DMS53 treated with DMSO at 0.1 percent for 48 hours (cell line): ENCODE measurements at regions not wholly inside any gene's neighbourhood (a gene's known extent, or its start where the extent isn't known, plus 50 kb on each side); places are given as distances from the start of the nearest gene placed in this dataset.
A peak's percentile ranks its signal among the peaks of the same experiment; 100 is the strongest.
"Not testable (repeated sequence)": the region's sequence is repeated elsewhere in the genome, so short reads cannot be mapped to it uniquely, and the experiment has no call there.

Source experiments
- DNase-seq: peaks from one replicate; lab custom pipeline; 2025; ENCODE audit not compliant: unreplicated experiment; lab: John Stamatoyannopoulos, UW

DNA sequence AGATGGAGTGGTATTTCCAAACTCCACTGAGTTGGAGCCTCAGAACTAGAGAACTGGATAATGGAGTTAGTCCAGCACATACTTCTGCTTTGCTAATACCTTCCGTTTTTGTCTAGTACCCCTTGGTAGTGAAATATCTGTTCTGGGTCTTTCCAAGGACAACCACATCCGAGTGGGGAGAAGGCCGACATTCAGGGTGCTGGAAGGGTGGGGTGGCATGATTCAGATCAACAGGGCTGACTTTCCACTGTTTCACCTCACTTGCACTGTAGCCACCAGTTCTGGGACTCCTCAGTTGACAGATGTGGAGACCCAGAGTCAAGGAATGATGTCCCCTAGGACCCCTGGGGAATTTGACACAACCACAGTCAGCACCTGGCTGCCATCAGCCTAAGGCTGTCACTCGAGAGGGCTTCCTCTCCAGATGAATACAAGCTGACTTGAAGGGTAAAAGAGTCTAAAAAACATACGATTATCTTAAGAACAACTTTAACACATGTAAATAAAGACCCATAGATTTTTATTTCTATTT, 84.8 kb upstream of the HNF1B start:
- no peak for DNase-seq

DNA sequence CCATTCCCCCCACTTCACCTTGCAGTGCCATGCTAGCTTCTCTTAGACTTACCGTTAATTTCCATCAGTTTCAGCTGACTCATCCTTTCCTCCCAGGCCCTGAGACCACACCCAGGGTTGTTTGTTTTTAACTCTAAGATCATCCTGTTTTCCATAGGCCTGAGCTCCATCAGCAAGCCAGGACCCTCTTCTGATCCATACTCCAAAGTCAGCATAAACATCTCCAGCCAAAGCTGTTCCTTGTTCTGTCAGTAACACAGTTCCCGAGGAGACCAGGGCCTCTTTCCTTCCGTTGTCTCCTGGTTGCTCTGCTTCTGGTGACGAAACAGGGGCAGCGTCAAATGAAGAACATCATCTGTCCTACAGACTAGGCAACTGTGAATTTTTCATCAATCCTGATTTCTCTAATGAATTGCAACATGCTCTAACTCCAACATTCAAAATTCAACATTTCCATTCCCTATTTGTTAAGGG, 83.8 kb upstream of the HNF1B start:
- no peak for DNase-seq

DNA sequence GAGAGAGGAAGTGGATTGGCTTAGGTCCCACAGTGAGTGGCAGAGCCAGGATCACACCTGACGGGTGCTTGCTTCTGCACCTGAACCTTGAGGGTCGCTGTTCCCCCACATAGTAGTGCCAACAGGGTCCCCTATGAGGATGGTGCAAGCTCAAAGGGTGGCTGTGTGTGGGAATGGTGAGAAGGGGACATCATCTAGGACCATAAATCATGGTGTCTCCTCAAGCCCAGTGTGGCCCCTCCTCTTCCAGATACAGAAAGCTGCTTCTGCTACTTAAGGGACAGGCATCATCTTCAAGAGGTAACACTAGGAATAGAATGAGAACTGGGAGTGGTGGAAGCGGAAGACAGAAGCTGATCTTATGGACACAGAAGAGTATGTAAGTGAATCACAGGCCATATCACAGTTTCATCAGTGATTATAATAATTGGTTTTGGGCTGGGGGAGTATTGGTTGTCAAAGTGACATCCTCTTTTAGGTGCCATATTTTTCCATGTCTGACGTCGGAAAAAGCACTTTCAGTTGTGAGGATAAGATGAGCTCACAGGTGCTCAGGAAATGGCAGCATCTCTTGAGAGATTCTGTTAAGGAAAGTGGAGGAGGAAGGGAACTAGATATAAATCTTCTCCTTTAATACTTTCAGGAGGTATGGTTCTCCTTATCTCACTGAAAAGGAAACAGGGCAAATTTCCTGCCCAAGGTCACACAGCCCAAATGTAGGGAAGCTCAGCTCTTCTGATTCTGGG, 83.2 kb upstream of the HNF1B start:
- DNase-seq = no peak

DNA sequence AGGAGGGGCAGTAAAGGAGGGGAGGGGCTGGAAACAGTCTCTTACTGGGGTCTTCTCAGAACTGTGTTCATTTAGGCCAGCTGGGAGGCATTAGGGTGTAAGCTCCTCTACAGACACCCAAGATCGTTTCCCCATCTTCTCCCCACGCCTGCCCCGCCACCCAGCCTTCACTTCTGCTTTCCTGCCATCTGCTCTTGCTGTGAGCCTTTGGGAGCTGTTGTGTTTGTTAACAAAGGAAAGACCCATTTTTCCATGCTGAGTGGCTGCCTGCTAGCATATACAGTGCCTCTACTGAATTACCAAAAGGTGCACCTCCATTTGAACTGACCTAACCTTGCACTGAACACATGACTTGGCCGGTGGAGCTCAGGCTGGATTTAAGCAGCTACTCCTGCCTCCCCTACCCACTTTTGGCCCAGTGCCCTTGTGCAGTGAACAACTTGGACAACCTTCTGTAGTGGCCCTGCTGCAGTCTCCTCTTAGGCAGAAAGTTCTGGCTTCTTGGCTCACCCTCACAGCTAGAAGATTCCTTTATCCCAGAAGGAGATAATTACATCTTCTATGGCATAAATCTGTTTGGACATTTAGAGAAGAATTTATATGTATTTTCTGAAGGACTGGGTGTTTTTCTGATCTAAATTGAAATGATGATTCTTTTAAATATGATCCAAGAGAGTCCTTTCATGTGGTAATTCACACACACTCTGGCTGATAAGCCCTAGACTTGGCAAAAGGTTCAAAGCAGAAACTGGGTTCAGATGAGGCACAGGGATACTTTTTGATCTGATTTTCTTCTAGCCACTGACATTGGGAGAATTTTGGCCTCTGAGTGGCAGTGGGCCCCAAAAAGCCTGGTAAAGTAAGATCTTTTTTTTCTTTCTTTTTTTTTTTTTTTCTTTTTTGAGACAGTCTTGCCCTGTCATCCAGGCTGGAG, 81.9 kb upstream of the HNF1B start:
- DNase-seq = no peak

DNA sequence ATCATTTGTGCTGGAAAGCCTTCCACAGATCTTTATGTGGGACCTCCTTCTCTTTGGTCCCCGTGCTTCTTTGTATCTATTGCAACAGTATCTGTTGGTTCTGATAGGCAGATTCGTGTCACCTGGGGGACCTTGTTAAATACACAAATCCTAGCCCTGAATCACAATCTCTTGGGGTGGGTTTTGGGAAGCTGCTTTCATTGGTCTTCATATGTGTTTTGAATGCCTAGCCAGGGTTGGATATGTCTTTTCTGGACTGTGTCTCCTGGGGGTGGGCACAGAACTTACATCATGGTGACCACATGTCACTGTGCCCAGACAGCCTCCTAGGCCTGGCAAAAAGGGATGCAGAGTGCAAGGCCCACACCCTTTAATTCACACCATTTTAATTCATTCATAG, 81.0 kb upstream of the HNF1B start:
- no peak for DNase-seq

DNA sequence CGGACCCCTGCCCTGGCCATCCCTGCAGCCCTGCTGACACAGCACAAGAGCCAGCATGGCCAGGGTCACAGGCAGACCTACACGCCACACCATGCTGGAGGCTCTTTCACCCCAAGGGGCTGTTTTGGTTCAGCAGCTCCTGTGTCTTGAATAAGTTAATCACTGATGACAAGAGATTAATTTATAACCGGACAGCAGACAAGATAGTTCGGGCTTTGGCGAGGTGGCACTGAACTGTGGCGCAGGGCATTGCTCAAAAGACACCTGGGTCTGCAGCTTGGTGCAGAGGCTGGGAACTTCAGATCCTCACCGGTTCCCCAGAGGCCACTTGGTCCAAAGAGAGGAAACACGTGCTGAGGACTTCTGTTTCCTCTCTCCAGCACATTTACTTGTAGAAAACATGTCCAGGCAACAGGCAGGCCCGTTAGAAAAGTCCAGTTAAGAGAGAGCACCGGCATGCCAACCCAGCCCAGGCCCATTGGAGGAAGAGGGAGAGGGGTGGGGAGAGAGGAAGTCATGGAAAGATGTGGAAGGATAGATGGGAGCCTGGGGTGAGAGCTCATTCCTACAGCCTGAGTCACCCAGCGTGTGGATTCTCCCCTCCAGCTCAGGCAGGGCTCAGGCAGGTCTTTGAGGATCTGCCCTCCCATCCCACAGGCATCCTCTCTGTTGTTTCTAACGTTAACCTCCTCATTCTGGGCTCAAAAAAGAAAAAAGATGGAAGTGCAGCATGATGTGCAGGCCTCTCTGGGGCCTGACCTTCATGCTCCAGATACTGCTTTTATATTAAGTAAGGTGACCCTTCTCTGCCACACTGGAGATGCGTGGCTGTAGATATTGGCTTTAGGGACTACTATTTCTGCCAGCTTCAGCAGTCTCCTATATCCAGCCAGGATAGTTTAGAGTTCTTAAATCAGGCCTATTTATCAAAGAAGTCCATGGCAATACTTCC, 80.0 kb upstream of the HNF1B start:
- no peak for DNase-seq

DNA sequence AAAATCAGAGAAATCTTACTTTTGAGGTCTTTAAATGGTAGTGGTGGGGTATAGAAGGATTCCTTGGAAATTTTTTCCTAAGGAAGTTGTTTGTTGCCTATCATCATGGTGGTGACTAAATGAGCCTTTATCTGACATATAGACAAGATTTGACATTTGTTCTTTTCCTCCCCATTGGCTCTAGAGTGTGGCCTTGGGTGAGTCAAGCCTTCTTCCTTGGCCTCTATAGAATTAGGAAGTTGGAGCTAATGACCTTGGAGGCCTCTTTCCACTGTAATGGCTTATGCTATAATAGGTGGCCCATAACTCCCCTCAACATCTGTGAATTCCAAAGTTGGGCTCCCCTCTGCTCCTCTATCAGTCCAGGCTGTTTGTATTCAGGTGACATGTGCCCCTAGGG, 79.1 kb upstream of the HNF1B start:
- no peak for DNase-seq

DNA sequence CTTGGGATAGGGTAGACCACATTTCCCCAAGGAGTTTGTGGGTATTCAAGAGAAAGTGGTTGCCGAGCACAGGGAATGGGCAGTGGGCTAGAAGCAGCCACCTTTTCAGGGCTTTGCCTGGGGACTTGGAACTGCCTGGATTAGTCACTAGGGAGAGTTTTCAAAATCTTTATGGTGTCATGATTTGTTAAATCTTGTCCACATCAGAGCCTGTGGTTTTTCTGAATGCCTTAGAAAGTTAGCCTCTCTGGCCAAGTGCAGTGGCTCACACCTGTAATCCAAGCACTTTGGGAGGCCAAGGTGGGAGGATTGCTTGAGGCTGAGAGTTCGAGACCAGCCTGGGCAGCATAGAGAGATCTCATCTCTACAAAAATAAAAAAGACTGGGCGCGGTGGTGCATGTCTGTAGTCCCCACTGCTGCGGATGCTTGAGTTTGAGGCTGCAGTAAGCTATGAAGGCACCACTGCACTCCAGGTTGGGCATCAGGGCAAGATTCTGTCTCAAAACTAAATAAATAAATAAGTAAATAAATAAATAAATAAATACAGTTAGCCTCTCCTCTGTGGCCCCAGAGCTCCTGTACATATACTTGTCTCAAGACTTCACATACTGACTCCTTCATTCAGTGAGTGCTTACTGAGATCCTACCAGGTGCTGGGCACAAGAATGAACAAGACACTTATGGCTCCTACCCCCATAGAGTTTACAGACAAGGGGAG, 76.3 kb upstream of the HNF1B start:
- no peak for DNase-seq

DNA sequence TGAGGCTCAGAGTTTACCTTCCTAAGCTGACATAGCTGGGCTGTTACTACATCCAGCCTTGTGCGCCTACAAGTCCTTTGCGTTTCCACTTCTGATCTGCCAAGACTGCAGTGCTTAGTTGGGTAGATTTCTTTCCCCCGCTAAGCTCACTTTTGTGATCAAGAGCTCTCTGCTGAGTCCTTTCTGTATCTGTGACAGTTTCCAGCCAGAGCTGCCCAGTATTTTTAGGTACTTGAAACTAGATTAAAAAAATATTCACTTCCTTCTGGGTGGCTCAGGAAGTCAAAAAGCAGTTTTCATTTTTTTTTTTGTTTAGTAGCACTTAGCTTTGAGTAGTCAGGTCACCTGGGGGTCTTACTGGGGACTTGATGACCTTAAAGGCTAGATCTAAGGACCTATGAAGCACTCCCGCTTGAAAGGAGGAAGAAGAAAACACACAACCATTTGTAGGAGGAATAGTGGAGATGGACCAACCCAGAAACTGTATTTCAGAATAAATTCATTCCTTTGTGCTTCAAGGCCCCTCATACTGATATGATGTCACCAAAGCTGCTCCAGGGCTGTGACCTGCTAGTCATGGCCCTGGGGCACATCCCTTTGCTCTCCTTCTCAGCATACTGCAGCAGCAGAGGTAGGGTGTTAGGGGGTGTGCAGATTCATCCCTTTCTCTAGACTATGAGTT, 75.6 kb upstream of the HNF1B start:
- no peak for DNase-seq

DNA sequence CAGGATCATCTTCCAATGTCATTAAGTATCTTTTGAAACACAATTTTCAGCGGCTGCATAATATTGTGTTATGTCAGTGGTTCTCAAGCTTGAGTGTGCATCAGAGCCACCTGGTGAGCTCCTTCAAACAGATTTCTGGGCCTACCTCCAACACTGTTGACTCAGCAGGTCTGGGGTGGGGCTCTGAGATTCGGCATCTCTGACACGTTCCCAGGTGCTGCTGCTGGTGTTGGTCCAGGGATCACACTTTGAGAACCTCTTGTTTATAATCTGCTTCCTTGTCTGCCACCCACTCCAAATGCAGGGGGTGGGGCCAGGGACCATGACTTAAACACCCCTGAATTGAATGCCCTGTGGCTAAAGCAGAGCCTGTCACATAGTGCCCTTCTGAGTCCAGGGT, 73.8 kb upstream of the HNF1B start:
- peak; percentile 22 for DNase-seq

DNA sequence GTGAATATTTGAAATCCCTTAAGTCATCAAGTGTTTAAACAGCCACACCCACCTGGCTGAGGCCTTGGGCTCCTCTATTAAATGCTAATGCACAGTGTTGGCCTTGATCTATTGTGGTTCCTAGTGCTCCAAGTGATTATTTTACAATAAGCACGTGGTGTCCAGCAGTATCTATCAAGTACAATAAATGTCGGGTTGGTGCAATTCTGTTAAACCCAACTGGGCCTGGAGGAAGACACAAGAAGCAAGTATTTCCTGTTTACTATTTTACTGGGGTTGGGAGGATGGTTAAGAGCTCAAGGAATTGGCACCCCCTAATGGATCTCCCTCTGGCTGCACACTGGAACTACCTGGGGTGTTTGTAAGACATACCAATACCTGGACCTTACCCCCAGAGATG, 72.1 kb upstream of the HNF1B start:
- no peak for DNase-seq

DNA sequence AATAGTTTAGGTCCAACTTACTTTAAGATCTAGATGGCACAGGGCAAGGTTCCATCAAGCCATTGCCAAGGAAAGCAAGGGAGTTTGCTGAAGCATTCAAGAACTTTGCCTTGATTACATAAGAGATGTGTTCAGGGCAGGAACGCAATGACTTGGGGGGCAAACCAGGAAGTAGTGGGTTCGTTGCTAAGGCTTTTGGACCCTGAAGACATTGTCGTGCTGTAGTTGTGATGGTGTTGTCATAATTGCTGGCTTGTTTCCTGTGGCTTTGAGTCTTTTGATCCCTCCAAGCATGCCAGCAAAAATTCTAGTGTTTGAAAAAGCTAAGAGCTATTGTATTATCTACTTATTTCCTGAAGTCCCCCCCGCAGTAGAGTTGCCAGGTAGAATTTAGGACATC, 70.7 kb upstream of the HNF1B start:
- DNase-seq = no peak

DNA sequence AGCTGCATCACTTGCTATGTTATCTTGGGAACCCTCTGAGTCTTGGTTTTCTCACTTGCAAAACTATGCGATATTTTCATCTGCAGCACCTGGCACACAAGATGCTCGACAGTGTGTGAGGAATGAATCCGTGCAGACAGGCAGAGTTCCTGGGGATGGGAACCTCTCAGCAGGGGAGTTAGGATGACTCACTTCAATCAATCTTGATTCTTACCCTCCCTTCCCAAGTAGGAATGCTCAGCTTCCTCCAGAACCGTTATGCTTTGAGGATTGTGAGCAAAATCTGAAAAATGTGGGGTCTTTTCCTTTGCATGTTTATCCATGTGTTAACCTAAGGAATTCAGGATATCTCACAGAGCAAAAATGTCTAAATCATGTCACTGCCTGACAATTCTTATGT, 68.9 kb upstream of the HNF1B start:
- no peak for DNase-seq

DNA sequence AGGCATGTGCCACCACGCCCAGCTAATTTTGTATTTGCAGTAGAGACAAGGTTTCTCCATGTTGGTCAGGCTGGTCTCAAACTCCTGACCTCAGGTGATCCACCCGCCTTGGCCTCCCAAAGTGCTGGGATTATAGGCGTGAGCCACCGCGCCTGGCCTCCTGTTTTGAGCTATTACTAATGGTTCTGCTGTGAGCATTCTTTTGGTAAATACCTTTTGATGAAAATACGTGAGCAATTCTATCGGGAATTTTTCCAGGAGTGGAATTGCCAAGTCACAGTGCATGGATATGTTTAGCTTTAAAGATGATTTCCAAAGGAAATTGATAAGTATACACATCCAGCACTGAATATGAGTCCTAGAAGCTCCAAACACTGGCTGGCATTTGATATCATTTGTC, 64.0 kb upstream of the HNF1B start:
- not testable (repeated sequence) for DNase-seq

DNA sequence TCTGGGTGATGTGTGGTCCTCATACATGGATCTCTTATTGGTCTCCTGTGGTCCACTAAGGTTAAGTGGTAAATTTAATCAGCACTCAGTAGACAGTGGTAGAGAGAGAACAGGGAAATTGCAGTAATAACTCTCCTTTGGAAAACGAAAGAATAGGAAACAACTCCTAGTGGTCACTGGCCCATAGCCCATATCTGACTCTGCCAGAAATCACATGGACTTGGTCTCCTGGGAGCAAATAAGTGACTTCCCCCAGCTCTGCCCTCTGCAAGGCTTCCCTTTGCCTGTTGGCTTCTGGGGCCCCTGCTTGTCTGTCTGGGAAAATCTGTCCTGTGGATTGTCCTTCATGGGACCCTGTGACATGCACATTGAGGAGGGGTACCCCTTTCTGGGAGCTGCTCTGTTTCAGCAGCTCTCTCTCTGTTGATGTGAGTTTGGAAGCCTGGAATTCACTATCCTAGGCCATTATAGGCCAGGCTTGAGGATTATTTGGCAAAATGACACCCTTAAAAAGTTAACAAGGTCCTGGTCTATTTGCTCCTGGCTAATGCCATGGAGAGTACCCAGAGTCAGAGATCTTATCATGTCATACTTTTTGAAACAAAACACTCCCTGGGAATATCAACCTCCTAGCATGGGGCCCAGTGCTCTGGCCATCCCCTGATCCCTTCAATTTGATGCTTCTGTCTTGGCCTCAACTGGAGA, 58.0 kb upstream of the HNF1B start:
- DNase-seq = no peak

DNA sequence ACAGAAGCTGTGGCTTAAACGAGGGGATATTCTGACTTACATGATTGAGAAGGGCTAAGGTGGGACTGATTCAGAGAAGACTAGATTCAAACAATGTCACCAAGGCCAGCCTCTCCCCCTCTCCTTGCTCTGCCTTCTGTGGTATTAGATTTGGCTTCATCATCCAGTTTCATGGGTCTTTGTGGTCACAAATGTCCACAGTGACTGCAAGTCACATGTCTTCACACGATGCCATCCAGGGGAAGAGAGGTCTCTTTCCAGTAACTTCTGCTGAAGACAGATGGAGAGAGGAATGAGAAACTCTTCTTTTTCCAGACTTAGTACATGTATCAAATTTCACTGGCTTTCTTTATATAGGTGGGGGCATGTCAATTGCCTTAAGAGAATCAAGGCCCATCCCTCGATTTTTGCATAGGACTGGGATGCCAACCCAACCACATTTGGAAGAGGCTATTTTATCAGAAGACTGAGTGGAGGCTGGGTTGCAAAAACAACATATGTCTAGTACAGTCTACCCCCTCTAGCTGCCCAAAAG, 57.3 kb upstream of the HNF1B start:
- no peak for DNase-seq

DNA sequence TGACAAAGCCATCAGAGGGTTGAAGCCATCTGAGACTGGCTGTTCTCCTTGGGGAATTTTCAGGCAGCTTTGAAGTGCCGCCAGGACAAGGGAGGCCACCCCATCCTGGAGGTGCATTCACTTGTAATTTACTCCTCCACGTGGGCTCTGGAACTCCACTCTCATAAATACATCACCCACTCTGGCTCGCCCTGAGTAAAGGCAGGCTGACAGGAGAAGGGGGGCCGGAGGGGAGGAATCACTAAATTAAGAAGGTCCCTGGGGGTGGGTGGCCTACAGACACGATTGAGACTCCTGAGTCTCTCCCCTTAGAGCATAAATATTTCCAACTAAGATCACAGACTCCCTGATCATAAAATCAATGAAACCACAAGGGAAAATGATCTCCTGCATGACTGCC, 56.3 kb upstream of the HNF1B start:
- no peak for DNase-seq

DNA sequence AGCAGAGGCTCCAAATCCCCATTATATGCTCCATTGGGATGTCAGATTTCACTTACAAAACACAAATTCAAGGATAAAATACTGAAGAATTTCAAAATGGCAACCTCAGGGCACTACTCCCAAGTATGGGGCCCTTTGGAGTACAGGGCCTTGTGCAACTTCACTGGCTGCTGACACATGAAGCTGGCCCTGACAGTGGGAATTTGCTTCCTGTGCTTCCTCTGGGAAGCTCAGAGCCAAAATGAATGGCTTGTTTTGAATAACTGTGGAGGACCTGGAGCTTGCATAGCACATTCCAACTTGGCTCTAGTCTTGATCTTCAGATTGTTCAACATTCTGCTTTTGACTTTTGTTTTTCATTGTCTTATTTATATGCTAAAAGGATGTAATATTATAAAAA, 52.3 kb upstream of the HNF1B start:
- DNase-seq = no peak

DNA sequence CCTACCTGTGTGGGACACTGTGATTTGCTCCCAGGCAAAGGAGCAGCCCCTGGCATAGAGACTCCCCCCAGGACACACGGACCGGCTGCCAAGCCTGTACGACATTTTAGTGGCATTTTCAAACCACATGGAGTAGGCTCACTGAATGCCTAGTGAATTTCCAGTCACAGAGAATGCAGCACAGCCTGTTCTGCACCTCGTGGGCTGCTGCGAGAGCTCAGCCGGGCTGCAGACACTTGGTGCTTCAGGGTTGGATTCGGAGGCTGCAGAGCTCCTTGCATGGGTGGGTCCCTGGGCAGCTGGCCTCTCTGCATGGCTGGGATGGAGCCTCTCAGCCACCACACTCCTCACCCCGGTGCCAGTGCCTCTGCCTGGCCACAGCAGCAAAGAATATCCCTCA, 51.2 kb upstream of the HNF1B start:
- DNase-seq = no peak
